ENCODE measurements at regions not wholly inside any gene's neighbourhood (a gene's known extent, or its start where the extent isn't known, plus 50 kb on each side); places are given as distances from the start of the nearest gene placed in this dataset.
A peak's percentile ranks its signal among the peaks of the same experiment; 100 is the strongest.
"Not testable (repeated sequence)": the region's sequence is repeated elsewhere in the genome, so short reads cannot be mapped to it uniquely, and the experiment has no call there.

DNA sequence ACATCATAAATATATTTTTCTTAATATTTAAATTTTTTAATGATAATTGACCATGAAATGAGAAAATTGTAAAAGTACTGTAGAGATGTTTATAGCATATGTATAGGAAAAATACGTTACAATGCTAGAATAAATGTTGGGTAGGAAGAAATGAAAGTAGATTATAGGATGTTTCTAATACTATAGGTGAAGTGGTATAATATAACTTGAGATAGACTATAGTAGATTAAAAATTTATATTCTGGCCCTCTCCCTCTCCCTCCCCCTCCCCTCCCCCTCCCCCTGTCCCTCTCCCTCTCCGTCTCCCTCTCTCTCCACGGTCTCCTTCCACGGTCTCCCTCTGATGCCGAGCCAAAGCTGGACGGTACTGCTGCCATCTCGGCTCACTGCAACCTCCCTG lies 585.9 kb upstream of the SEMA6D start:
- ATAC-seq; in situ Hi-C loops (cut with HindIII; ENCODE audit: extremely low pct_ligation_motif_present, low pct_unique_long_range_greater_than_20kb): not testable (repeated sequence)
- WGBS (ENCODE audit: low lambda C conversion rate), result 70% methylated on average over 7 of the region's 7 CpGs

DNA sequence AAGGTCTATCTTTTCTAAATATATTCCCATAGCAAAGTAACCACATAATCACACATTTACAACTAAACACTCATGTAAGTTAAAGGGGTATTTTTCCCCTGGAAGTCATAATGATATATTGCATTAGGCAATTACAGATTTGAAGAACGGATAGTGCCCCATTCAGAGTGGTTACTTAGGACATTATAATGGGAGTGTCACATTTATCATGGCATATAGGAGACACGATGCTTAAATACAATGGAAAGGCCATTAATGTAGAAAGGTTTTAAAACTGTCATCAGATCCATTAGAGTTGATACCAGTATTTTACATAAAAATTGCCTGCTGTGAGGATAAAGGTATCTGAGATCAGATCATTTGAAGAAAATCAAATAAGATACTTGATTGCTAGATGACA lies 582.0 kb upstream of the SEMA6D start:
- no peak overlapping the region for H3K4me3 ChIP-seq (replicated peaks in 1 of 3; ENCODE audit: insufficient read depth in 1 of 3, low read depth in 2 of 3, low read length in 3 of 3)
- intact Hi-C loops (cut with micrococcal nuclease; ENCODE audit: unreplicated experiment) (no loop called here), in situ Hi-C loops (cut with HindIII; ENCODE audit: extremely low pct_ligation_motif_present, low pct_unique_long_range_greater_than_20kb) (no loop called here)
- H3K9me3 ChIP-seq (ENCODE audit: low read length), result peaks cover 59% of the 10 kb centered on the region
- 16% methylated on average over 2 of the region's 2 CpGs for WGBS (ENCODE audit: low lambda C conversion rate)
- no peaks in the 10 kb centered on the region for H3K79me2 ChIP-seq (ENCODE audit: insufficient read depth, low read length)
- ChIA-PET CTCF (ENCODE audit: low intra/inter-chr PET ratio, low total read pairs) (no interaction called here), POLR2A (no interaction called here)
- no peak overlapping the region for H2AFZ ChIP-seq (ENCODE audit: low read length)
- H3K9ac ChIP-seq (ENCODE audit: insufficient read depth, low read depth, low read length), result no peak overlapping the region
- FAIRE-seq, result no peak
- H3K4me1 ChIP-seq (ENCODE audit: insufficient read depth, low read length), result no peaks in the 10 kb centered on the region
- no TSS peak for BruUV-seq (replicated peaks)
- H3K27me3 ChIP-seq (ENCODE audit: control insufficient read depth in 1 of 2, insufficient read depth in 2 of 2, low read length in 2 of 2), result no peaks in the 10 kb centered on the region
- H3K27ac ChIP-seq (ENCODE audit: extremely low read length, insufficient read depth, low read length), result no peak overlapping the region
- no peak for ATAC-seq
- H3K36me3 ChIP-seq (replicated peaks in 1 of 2; ENCODE audit: control insufficient read depth in 1 of 2, insufficient read depth in 2 of 2, low read length in 2 of 2), result no peaks in the 10 kb centered on the region
- no peak overlapping the region for H3K4me2 ChIP-seq (ENCODE audit: low read depth, low read length)
- no peak for DNase-seq (ENCODE audit: low spot score)
- no peaks in the 10 kb centered on the region for H4K20me1 ChIP-seq (ENCODE audit: insufficient read depth, low read length)
- TF ChIP-seq, protein P1, sequence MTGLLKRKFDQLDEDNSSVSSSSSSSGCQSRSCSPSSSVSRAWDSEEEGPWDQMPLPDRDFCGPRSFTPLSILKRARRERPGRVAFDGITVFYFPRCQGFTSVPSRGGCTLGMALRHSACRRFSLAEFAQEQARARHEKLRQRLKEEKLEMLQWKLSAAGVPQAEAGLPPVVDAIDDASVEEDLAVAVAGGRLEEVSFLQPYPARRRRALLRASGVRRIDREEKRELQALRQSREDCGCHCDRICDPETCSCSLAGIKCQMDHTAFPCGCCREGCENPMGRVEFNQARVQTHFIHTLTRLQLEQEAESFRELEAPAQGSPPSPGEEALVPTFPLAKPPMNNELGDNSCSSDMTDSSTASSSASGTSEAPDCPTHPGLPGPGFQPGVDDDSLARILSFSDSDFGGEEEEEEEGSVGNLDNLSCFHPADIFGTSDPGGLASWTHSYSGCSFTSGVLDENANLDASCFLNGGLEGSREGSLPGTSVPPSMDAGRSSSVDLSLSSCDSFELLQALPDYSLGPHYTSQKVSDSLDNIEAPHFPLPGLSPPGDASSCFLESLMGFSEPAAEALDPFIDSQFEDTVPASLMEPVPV (CRISPR knock-in tag; IDR thresholded peaks at IDR 0.05), result no peak
- TF ChIP-seq, protein P2, sequence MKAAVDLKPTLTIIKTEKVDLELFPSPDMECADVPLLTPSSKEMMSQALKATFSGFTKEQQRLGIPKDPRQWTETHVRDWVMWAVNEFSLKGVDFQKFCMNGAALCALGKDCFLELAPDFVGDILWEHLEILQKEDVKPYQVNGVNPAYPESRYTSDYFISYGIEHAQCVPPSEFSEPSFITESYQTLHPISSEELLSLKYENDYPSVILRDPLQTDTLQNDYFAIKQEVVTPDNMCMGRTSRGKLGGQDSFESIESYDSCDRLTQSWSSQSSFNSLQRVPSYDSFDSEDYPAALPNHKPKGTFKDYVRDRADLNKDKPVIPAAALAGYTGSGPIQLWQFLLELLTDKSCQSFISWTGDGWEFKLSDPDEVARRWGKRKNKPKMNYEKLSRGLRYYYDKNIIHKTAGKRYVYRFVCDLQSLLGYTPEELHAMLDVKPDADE (CRISPR knock-in tag; IDR thresholded peaks at IDR 0.05), result no peak
- TF ChIP-seq ZSCAN31 (CRISPR knock-in tag; IDR thresholded peaks at IDR 0.05; ENCODE audit: low read depth) (no peak), ZNF3 (CRISPR knock-in tag; IDR thresholded peaks at IDR 0.05) (no peak), ATAD3A (CRISPR knock-in tag; IDR thresholded peaks at IDR 0.05) (no peak), EEA1 (CRISPR knock-in tag; IDR thresholded peaks at IDR 0.05; ENCODE audit: borderline replicate concordance) (no peak), SOX6 (IDR thresholded peaks at IDR 0.05) (no peak), SOX6 (CRISPR knock-in tag; IDR thresholded peaks at IDR 0.05) (no peak), PAF1 (CRISPR knock-in tag; IDR thresholded peaks at IDR 0.05) (no peak), ZNF792 (CRISPR knock-in tag; IDR thresholded peaks at IDR 0.05) (no peak), NFKBIZ (CRISPR knock-in tag; IDR thresholded peaks at IDR 0.05) (no peak), ZNF788 (CRISPR knock-in tag; IDR thresholded peaks at IDR 0.05; ENCODE audit: borderline replicate concordance) (no peak), TBX3 (IDR thresholded peaks at IDR 0.05; ENCODE audit: borderline replicate concordance) (no peak), ZFY (CRISPR knock-in tag; IDR thresholded peaks at IDR 0.05) (no peak)
- TF ChIP-seq, protein P3, sequence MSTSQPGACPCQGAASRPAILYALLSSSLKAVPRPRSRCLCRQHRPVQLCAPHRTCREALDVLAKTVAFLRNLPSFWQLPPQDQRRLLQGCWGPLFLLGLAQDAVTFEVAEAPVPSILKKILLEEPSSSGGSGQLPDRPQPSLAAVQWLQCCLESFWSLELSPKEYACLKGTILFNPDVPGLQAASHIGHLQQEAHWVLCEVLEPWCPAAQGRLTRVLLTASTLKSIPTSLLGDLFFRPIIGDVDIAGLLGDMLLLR (CRISPR knock-in tag; IDR thresholded peaks at IDR 0.05), result no peak

More for the DNA sequence above, 585.9 kb upstream of the SEMA6D start:
- H3K27ac ChIP-seq (ENCODE audit: extremely low read length, insufficient read depth, low read length); FAIRE-seq; intact Hi-C loops (cut with micrococcal nuclease; ENCODE audit: unreplicated experiment); POLR2A ChIA-PET; H3K4me3 ChIP-seq (replicated peaks in 1 of 3; ENCODE audit: insufficient read depth in 1 of 3, low read depth in 2 of 3, low read length in 3 of 3); BruUV-seq (replicated peaks); H3K4me2 ChIP-seq (ENCODE audit: low read depth, low read length); DNase-seq (ENCODE audit: low spot score); H3K9ac ChIP-seq (ENCODE audit: insufficient read depth, low read depth, low read length); H3K27me3 ChIP-seq (ENCODE audit: control insufficient read depth in 1 of 2, insufficient read depth in 2 of 2, low read length in 2 of 2); CTCF ChIA-PET (ENCODE audit: low intra/inter-chr PET ratio, low total read pairs); H3K36me3 ChIP-seq (replicated peaks in 1 of 2; ENCODE audit: control insufficient read depth in 1 of 2, insufficient read depth in 2 of 2, low read length in 2 of 2); H2AFZ ChIP-seq (ENCODE audit: low read length); H4K20me1 ChIP-seq (ENCODE audit: insufficient read depth, low read length); H3K79me2 ChIP-seq (ENCODE audit: insufficient read depth, low read length); H3K4me1 ChIP-seq (ENCODE audit: insufficient read depth, low read length): not testable (repeated sequence)
- TF ChIP-seq HNRNPK (IDR thresholded peaks at IDR 0.05; ENCODE audit: low read depth, low read length, poor library complexity, severe bottlenecking), result peak; percentile 72
- H3K9me3 ChIP-seq (ENCODE audit: low read length), result peaks cover 71% of the 10 kb centered on the region
